Omental fat pad (tissue), 3 donors: ENCODE measurements at regions not wholly inside any gene's neighbourhood (a gene's known extent, or its start where the extent isn't known, plus 50 kb on each side); places are given as distances from the start of the nearest gene placed in this dataset.
A peak's percentile ranks its signal among the peaks of the same experiment; 100 is the strongest.

Source experiments
- ATAC-seq: fragments of 150-250 bp; one replicate; pipeline ENCODE4 v1.9.1; 2016; ENCODE audit warnings: mild to moderate bottlenecking, moderate library complexity; ENCODE audit not compliant: low FRiP score
- DNase-seq: peaks from one replicate; pipeline ENCODE4 v3.0.0-alpha.2; 2019; ENCODE audit warnings: low spot score
- TF ChIP-seq, protein P1 (sequence below), 3 donors: fragments of 450-650 bp; IDR thresholded peaks; one replicate each; pipeline ENCODE4 v1.5.1; 2016 to 2017; ENCODE audit warnings: antibody characterized with exemption in 3 of 3, mild to moderate bottlenecking in 3 of 3, moderate library complexity in 2 of 3

DNA sequence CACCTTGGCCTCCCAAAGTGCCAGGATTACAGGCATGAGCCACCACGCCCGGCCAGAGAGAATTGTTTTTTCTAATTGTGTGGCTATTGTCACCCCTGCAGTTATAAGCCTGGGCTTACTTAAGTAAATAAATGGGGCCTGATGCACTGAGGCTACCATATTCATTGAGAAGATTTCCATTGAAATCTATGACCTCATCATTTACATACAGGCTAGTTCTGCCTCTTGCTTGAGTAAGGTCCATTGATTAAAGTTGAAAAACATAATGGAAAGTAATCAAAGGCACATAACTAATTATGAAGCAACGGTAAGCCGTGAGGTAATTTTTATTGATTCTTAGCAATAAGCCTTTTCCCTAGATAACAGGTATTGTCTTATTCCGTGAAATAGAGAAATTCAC is 788.9 kb downstream of the ADGRL2 start:
- no peak for ATAC-seq
- TF ChIP-seq, protein P1, sequence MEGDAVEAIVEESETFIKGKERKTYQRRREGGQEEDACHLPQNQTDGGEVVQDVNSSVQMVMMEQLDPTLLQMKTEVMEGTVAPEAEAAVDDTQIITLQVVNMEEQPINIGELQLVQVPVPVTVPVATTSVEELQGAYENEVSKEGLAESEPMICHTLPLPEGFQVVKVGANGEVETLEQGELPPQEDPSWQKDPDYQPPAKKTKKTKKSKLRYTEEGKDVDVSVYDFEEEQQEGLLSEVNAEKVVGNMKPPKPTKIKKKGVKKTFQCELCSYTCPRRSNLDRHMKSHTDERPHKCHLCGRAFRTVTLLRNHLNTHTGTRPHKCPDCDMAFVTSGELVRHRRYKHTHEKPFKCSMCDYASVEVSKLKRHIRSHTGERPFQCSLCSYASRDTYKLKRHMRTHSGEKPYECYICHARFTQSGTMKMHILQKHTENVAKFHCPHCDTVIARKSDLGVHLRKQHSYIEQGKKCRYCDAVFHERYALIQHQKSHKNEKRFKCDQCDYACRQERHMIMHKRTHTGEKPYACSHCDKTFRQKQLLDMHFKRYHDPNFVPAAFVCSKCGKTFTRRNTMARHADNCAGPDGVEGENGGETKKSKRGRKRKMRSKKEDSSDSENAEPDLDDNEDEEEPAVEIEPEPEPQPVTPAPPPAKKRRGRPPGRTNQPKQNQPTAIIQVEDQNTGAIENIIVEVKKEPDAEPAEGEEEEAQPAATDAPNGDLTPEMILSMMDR (IDR thresholded peaks at IDR 0.05): no peak
- DNase-seq: no peak

DNA sequence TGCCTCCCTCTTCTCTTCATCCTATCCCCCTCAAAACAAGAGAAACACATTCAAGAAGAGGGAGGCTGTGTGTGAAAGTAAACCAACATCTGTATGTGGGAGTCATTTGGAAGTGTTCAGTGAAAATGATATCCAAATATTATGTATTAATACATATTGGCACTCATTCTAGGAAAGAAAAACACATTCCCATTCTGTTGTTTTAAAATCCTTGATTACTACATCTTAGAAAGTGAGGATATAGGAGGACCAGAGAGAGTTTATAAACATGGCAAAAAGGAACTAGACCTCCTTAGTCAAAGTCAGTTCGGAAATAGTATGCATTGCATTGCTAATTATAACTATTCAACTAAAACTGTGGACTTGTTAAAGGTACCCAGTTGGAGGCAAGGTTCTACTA is 786.6 kb downstream of the ADGRL2 start:
- DNase-seq (no peak), ATAC-seq (no peak)
- TF ChIP-seq, protein P1 (IDR thresholded peaks at IDR 0.05): no peak

DNA sequence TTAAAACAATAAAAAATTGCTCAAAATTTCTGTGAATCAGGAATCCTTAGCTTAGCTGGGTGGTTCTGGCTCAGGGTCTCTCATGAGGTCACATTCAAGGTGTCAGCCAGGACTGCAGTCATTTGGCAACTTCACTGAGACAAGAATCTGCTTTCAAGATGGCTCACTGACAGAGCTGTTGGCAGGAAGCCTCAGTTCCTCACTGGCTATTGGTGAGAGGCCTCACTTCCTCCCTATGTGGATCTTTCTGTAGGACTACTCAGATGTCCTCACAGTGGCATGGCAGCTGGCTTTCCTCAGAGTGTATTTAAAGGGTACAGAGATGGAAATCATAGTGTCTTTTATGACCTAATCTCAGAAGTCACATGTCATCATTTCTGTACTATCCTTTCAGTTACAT is 785.7 kb downstream of the ADGRL2 start:
- TF ChIP-seq, protein P1 (IDR thresholded peaks at IDR 0.05): no peak
- ATAC-seq (no peak), DNase-seq (no peak)

DNA sequence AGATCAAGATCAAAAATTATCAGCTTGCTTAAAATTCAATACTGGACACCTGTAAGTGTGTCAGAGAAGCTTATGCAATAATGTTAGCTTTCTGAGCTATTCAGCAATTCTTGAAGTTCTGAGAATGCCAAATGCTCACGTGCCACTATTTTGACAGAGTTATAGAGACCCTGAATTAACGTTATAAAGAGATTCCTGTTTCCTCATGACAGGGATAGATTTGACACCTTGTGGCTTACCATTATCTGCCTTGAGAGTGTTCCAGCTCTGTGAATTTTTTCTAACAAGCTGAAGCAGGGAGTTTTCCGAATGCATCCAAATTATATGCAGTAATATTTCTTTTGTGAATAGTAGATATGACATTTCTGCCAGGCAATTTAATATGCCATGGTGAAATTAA is 781.6 kb downstream of the ADGRL2 start:
- DNase-seq (no peak), ATAC-seq (no peak)
- TF ChIP-seq, protein P1 (IDR thresholded peaks at IDR 0.05): no peak

DNA sequence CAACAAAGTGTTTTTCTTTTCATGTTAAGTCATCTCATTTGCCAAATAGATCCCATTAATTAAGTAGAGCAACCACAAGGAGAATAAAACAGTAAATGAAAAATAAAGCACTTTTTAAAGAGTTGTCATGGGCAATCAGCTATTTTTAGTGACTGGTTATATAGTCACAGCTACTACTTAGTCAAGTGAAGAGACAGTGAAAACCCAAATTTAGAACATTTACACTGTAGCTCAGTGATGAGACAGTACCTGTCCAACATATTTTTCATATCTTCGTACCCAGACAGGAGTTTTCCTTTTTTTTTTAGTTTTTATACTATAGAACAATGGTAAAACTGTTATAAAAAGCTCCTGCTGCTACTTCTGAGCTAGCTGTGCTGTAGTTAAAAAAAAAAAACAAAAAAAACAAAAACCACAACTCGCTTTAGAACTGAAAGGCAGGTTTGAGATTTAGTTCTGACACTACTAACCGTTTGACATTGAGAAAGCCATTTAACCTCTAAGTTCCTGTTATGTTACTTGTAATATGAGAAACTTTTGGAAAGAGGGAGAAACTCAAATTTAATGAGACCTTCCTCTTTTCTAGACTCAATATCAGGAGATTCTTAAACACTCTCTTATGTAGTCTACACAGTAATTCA is 777.5 kb downstream of the ADGRL2 start:
- ATAC-seq (no peak), DNase-seq (no peak)
- TF ChIP-seq, protein P1 (IDR thresholded peaks at IDR 0.05): no peak

DNA sequence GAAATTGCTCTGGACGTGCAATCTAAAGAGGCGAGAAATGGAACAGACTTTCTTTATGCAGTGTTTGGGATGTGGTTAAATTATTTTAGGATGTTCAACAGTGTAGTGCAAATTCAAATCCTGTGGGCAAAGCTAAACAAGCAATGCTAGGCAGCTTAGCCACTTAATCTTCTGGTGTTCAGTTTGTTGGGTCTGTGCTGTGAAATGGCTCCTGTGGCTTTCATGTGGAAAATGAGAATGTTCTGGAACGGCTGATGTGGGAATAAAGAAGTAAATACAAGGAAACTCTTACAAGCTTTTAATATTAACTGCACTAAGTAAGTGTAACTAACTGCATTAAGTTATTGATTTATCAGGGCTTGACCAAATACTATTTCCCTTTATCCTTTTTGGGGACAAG is 766.6 kb downstream of the ADGRL2 start:
- TF ChIP-seq, protein P1 (IDR thresholded peaks at IDR 0.05): no peak
- DNase-seq (no peak), ATAC-seq (no peak)

DNA sequence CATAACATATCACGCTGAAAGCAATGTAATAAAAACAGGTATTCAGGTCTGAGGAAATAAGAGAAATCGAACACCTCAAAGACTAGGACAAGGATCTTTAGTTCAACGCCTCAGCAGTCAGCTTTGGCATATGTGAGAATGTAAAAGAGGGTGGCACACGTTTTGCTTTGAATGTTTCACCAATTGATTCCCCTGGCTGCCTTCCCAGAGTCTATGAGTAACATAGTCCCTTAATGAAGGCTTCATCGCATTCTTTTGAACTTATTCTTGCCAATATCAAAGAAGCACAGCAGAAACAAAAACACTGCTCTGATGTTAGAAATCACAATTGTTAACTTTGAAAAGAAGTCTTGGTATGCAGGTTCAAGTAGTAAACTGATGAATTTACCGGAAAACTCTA is 764.8 kb downstream of the ADGRL2 start:
- no peak for DNase-seq
- TF ChIP-seq, protein P1 (IDR thresholded peaks at IDR 0.05): no peak
- ATAC-seq: peak; percentile 51
